GM23338 (cell line): ENCODE measurements at regions not wholly inside any gene's neighbourhood (a gene's known extent, or its start where the extent isn't known, plus 50 kb on each side); places are given as distances from the start of the nearest gene placed in this dataset.

ENCODE experiments used
- EZH2 ChIP-seq: fragments of 200-600 bp; sonication (generic); IDR thresholded peaks from one replicate; pipeline ENCODE4 v1.8.0; 2017; ENCODE audit warnings: antibody characterized with exemption, mild to moderate bottlenecking, low read depth; ENCODE audit not compliant: unreplicated experiment
- EZH2phosphoT487 ChIP-seq: fragments of 200-600 bp; sonication (generic); IDR thresholded peaks from one replicate; pipeline ENCODE4 v1.8.1; 2018; ENCODE audit warnings: antibody characterized with exemption; ENCODE audit not compliant: unreplicated experiment
- POLR2AphosphoS5 ChIP-seq: IDR thresholded peaks from 2 replicates; pipeline ENCODE4 v1.6.1; 2016; ENCODE audit warnings: antibody characterized with exemption, low read depth
- ZNF114 ChIP-seq: fragments of 250-450 bp; sonication (Bioruptor Pico); IDR thresholded peaks from 2 replicates; pipeline ENCODE4 v1.5.0; 2020; ENCODE audit warnings: mild to moderate bottlenecking, moderate library complexity
- ZNF331 ChIP-seq: fragments of 250-450 bp; sonication (Bioruptor Pico); IDR thresholded peaks from 2 replicates; pipeline ENCODE4 v1.5.0; 2020; ENCODE audit warnings: low read depth, mild to moderate bottlenecking, moderate library complexity
- TF ChIP-seq, protein P1 (sequence below), 2 experiments: fragments of 200-600 bp in 1 of 2; sonication (generic) in 1 of 2; conservative IDR thresholded peaks; 2 replicates each; pipeline versions ENCODE4 v1.5.1 to v1.6.1; 2016 to 2017; ENCODE audit warnings: antibody characterized with exemption in 2 of 2, low read depth in 2 of 2, mild to moderate bottlenecking in 2 of 2, moderate library complexity in 1 of 2
- TF ChIP-seq, protein P2 (sequence below): IDR thresholded peaks from one replicate; pipeline ENCODE4 v1.6.1; 2018; ENCODE audit warnings: antibody characterized with exemption; ENCODE audit not compliant: unreplicated experiment
- TF ChIP-seq, protein P3 (sequence below): IDR thresholded peaks from 2 replicates; pipeline ENCODE4 v1.6.1; 2016; ENCODE audit warnings: antibody characterized with exemption

DNA sequence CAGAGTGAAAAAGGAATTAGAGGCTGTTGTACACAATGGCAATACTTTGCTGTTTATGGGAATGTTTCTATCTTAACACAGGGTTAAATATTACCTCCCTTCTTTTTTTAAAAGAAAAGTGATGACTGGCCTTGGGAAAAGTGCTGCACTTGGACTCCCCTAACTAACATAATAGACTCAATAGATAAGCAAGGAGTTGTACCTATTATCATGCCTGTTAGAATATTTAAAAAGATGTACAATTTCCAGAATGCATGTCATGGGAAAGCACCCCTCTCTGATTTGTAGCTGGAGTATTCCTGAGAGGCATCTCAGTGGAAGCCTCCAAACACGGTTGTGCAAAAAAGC, 79.3 kb upstream of the GPC6 start:
- TF ChIP-seq, protein P1, sequence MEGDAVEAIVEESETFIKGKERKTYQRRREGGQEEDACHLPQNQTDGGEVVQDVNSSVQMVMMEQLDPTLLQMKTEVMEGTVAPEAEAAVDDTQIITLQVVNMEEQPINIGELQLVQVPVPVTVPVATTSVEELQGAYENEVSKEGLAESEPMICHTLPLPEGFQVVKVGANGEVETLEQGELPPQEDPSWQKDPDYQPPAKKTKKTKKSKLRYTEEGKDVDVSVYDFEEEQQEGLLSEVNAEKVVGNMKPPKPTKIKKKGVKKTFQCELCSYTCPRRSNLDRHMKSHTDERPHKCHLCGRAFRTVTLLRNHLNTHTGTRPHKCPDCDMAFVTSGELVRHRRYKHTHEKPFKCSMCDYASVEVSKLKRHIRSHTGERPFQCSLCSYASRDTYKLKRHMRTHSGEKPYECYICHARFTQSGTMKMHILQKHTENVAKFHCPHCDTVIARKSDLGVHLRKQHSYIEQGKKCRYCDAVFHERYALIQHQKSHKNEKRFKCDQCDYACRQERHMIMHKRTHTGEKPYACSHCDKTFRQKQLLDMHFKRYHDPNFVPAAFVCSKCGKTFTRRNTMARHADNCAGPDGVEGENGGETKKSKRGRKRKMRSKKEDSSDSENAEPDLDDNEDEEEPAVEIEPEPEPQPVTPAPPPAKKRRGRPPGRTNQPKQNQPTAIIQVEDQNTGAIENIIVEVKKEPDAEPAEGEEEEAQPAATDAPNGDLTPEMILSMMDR (conservative IDR thresholded peaks at IDR 0.05; ENCODE audit: low read depth in 2 of 2) = no peak
- TF ChIP-seq, protein P2, sequence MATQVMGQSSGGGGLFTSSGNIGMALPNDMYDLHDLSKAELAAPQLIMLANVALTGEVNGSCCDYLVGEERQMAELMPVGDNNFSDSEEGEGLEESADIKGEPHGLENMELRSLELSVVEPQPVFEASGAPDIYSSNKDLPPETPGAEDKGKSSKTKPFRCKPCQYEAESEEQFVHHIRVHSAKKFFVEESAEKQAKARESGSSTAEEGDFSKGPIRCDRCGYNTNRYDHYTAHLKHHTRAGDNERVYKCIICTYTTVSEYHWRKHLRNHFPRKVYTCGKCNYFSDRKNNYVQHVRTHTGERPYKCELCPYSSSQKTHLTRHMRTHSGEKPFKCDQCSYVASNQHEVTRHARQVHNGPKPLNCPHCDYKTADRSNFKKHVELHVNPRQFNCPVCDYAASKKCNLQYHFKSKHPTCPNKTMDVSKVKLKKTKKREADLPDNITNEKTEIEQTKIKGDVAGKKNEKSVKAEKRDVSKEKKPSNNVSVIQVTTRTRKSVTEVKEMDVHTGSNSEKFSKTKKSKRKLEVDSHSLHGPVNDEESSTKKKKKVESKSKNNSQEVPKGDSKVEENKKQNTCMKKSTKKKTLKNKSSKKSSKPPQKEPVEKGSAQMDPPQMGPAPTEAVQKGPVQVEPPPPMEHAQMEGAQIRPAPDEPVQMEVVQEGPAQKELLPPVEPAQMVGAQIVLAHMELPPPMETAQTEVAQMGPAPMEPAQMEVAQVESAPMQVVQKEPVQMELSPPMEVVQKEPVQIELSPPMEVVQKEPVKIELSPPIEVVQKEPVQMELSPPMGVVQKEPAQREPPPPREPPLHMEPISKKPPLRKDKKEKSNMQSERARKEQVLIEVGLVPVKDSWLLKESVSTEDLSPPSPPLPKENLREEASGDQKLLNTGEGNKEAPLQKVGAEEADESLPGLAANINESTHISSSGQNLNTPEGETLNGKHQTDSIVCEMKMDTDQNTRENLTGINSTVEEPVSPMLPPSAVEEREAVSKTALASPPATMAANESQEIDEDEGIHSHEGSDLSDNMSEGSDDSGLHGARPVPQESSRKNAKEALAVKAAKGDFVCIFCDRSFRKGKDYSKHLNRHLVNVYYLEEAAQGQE = no peak
- TF ChIP-seq ZNF114 = no peak
- TF ChIP-seq POLR2AphosphoS5 = no peak
- no peak for TF ChIP-seq EZH2phosphoT487
- TF ChIP-seq, protein P3, sequence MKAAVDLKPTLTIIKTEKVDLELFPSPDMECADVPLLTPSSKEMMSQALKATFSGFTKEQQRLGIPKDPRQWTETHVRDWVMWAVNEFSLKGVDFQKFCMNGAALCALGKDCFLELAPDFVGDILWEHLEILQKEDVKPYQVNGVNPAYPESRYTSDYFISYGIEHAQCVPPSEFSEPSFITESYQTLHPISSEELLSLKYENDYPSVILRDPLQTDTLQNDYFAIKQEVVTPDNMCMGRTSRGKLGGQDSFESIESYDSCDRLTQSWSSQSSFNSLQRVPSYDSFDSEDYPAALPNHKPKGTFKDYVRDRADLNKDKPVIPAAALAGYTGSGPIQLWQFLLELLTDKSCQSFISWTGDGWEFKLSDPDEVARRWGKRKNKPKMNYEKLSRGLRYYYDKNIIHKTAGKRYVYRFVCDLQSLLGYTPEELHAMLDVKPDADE = no peak
- TF ChIP-seq EZH2 = no peak
- TF ChIP-seq ZNF331 (CRISPR knock-in tag) = no peak
